Panc1 (cell line): ENCODE measurements at regions not wholly inside any gene's neighbourhood (a gene's known extent, or its start where the extent isn't known, plus 50 kb on each side); places are given as distances from the start of the nearest gene placed in this dataset.

Experiments used
- CTCF ChIP-seq: fragments of 450-650 bp; IDR thresholded peaks from 2 replicates; pipeline ENCODE4 v1.5.1; 2017; ENCODE audit warnings: mild to moderate bottlenecking
- REST ChIP-seq, 2 experiments: IDR thresholded peaks; 2 replicates each; pipeline ENCODE4 v1.6.1; 2011 to 2012; ENCODE audit warnings: low read depth in 2 of 2, control low read depth in 1 of 2, low read length in 1 of 2, mild to moderate bottlenecking in 1 of 2, moderate library complexity in 1 of 2; ENCODE audit not compliant: insufficient read depth in 1 of 2
- SIN3A ChIP-seq: IDR thresholded peaks from 2 replicates; pipeline ENCODE4 v1.6.1; 2012; ENCODE audit warnings: low read depth, mild to moderate bottlenecking, low read length, moderate library complexity, borderline replicate concordance; ENCODE audit not compliant: insufficient read depth
- TCF7L2 ChIP-seq: IDR thresholded peaks from 2 replicates; pipeline ENCODE4 v1.6.1; 2011; ENCODE audit warnings: mild to moderate bottlenecking, low read depth, low read length, inconsistent platforms

- TF ChIP-seq CTCF = no peak
- no peak for TF ChIP-seq REST (IDR thresholded peaks at IDR 0.05; ENCODE audit: insufficient read depth in 1 of 2, low read depth in 2 of 2, low read length in 1 of 2)
- TF ChIP-seq SIN3A = no peak
- TF ChIP-seq TCF7L2 = no peak
Observed at GRCh38 chr1:72804541-72804940, 522.2 kb upstream of the NEGR1 start.
